ENCODE measurements at regions not wholly inside any gene's neighbourhood (a gene's known extent, or its start where the extent isn't known, plus 50 kb on each side); places are given as distances from the start of the nearest gene placed in this dataset.
"Not testable (repeated sequence)": the region's sequence is repeated elsewhere in the genome, so short reads cannot be mapped to it uniquely, and the experiment has no call there.

DNA sequence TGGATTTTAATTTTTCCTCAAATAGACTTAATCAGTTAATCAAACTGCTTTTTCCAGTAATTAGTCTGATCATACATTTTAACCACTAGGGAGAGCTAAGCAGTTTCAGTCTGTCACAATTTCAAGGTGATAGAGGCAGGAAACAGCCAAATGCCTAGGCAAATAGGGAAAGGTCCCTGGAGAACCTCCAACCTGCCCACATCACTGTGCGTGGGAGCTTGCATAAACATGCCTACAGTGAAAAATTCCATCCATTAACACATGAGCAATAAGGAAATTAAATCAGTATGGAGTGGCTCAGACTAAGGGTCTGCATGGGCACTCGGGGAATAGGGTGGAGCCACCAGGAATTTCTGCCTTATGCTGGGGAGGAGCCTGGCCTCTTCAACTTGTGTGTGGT is 74.6 kb downstream of the AASDHPPT start:
- DNase-seq (ENCODE audit: low spot score) = no peak

DNA sequence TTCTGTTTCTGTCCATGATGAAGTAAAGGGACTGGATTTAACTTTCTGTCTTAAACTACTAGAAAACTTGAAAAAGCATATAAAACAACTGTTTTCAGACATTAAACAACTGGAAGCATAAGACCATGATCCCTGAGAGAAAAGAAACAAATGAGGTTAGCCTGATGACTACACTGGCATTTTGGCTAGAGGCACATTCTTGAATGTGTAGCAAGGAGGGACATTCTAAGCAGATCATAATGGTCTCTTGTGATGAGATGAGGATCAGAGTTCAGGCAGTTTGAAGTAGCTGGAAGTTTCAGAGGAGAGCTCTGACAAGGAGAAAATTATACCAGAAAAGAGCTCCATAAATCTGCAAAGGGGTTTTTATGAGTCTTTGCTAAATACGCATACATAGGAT is 75.4 kb downstream of the AASDHPPT start:
- peak; percentile 42 for DNase-seq (ENCODE audit: low spot score)

DNA sequence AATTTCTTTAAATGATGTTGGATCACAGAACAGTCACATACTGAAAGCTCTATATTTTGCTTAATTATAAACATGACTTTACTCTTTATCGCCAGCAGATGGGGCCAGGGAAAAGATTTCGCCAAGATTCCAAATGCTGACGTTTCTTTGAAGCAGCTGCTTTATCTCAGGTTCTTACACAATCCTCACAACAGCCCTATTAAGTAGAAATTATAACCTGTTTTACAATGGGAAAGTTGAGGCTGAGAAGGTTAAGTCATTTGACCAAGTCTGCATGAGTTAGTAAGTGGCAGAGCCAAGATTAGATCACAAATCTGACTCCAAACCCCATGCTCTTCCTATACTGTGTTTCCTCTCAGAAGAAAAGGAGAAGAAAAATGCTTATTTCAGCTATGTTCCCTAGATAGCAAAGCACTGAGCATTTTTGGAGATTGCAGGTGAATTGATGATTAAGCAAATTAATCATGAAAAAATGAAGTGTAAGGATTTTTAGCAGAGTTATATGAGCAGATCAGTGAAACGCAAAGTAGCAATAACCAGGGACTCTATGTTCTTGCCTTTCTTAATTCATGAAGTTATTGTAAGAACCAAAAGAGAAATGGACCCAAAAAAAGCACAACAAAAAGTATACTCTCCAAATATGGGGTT is 79.0 kb downstream of the AASDHPPT start:
- DNase-seq (ENCODE audit: low spot score) = peak; percentile 65

- no peak for DNase-seq (ENCODE audit: low spot score)
Observed at GRCh38 chr11:106158406-106158805, 80.9 kb downstream of the AASDHPPT start.

DNA sequence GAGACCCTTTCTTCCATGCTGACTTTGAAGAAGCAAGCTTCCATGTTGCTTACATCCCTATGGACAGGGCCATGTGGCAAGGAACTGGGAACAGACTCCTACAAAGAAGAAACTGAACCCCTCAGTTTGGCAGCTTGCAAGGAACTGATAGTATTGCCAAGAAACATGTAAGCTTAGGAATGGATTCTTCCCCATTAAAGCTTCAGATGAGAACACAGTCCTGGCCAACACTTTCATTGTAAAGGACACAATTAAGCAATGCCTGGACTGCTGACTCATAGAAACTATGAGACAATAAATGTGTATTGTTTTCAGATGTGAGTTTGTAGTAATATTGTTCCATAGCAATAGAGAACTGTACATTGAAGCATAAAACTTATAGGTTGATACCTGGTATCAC is 82.4 kb downstream of the AASDHPPT start:
- peak; percentile 11 for DNase-seq (ENCODE audit: low spot score)

DNA sequence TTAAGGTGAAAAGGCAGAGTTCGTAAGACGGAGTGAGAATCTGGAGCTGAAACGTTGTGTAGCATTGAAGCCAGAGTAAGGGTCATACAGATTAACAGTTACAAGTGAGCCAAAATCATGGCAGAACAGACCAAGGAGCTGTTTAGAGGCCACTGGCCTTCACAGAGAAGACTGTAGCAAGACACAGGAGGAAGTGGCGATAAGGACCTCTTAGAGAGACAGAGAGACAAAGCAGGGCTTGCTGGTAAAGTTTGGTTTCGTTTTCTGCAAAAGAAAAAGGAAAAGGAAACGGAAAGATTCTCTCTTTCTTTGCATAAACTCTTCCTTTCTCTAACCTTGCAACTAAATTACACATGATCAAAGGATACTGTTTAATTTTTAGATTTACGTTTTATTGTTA is 83.0 kb downstream of the AASDHPPT start:
- DNase-seq (ENCODE audit: low spot score) = peak; percentile 7

DNA sequence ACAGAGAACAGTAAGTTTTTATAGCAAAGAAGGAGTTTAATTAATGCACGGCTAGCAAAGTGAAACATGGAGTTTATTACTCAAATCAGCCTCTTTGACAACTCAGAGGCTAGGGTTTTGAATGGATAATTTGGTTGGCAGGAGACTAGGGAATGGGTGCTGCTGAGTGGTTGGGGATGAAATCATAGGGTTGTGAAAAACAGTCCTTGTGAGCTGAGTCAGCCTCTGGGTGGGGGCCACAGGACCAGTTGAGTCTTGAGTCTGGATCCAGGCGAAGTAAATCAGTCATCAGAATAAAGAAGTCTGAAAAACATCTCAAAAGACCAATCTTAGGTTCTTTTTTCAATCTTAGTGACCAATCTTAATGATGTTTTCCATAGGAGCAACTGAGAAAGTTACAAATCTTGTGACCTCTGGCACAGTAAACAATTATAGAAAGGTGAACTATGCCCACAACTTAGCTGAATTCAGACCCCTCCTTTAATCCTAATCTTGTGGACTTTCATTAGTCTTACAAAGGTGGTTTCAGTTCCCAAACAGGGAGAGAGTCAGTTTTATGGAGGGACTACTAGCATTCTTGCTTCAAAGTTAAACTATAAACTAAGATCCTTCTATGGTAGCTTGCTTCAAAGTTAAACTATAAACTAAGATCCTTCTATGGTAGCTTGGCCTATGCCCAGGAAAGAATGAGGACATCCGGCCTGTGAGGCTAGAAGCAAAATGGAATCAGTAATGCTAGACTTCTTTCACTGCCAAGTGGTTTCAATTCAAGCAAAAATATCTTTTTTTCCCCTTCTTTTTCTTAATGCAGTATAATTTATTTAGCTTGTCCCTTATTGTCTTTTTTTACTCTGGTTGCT is 84.5 kb downstream of the AASDHPPT start:
- no peak for DNase-seq (ENCODE audit: low spot score)

GRCh38 chr11:106167085-106167484 is 89.6 kb downstream of the AASDHPPT start:
- DNase-seq (ENCODE audit: low spot score) = no peak

DNA sequence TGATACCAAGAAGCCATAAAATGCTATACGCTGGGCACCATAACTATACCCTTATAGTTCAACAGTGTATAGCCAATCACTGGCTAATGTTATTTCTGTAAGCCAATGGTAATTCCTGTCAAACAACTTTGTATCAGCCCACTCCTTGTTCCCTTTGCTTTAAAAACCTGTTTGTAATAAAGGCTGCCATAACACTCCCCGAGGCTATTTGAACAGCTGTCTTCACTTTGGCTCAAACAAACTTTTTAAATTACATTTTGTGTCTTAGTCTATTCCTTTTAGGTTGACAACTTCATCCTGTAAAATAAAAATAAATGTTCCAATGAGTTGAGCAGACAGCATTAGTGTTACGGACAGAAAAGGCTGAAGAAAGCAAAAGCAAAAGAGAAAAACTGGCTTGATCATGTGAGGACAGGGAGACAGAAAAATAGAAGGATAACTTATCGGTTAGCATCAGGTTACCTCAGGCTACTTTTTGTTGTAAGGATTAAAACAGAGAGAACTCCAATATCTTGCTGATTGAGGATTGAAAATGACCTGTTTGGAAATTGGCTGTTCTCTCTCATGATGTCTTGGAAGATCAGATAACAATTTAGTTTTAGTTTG is 95.0 kb downstream of the AASDHPPT start:
- DNase-seq (ENCODE audit: low spot score) = no peak

- DNase-seq (ENCODE audit: low spot score) = no peak
Observed at GRCh38 chr11:106173291-106173690, 95.8 kb downstream of the AASDHPPT start.

GRCh38 chr11:106174003-106174402 is 96.5 kb downstream of the AASDHPPT start:
- not testable (repeated sequence) for DNase-seq (ENCODE audit: low spot score)

GRCh38 chr11:106176817-106177216 is 99.4 kb downstream of the AASDHPPT start:
- DNase-seq (ENCODE audit: low spot score) = no peak

DNA sequence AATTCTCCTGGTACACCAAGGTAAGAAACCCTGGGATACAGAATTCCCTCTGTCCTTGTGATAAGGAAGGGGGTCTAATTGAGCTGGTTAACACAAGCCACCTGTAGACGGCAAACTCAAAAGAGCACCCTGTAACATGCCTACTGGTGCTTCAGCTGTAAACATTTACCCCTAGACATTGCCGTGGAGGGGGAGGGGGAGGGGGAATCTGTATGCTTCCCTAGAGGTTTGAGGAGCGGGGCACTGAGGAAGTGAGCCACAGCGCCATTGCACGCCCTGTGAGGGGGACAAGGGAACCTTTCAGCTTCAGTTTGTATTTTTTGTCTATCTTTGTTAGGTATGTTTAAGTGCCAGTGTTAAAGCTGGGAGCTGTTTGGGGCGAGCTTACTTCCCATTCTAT is 99.8 kb downstream of the AASDHPPT start:
- DNase-seq (ENCODE audit: low spot score) = no peak

- no peak for DNase-seq (ENCODE audit: low spot score)
Observed at GRCh38 chr11:106178361-106178760, 100.9 kb downstream of the AASDHPPT start.

DNA sequence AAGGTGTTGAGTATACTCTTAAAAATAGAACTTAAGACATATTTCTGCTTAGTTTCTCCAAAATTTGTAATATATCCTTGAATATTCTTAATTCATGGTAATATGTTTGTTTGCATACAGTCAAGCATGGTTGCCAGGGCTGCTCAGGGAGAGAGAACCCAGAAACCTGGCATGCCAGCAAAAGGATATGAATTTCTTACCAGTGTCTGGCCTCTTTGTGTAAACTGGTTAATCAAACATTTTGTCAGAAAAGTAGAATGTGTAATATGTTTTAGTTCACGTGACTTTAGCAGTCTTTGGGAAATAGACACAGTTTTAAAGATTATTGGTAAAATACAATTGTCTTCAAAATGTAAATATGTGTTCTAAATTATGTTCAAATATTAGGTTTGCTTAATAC is 101.6 kb downstream of the AASDHPPT start:
- DNase-seq (ENCODE audit: low spot score) = no peak

- DNase-seq (ENCODE audit: low spot score) = no peak
Observed at GRCh38 chr11:106186630-106187029, 109.2 kb downstream of the AASDHPPT start.

- no peak for DNase-seq (ENCODE audit: low spot score)
Observed at GRCh38 chr11:106187860-106188456, 110.5 kb downstream of the AASDHPPT start.

- DNase-seq (ENCODE audit: low spot score) = no peak
Observed at GRCh38 chr11:106193956-106194355, 116.5 kb downstream of the AASDHPPT start.

DNA sequence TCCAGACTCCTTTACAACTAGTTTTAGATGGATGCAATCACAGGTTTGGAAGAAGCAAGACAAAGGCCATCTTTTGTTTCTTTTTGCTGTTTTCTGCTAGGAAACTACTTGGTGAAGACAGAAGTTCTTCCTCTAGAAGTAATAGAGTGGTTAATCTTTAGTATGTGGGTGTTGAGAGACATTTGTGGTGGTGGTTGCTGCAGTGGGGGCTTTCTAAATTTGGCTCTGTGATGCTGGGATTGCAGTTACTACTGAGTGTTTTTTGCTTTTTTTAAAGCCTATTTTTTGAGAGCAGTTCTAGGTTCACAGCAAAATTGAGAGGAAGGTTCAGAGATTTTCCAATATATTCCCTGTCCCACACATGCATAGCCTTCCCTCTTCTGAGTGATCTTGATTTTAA is 120.0 kb downstream of the AASDHPPT start:
- DNase-seq (ENCODE audit: low spot score) = no peak

DNA sequence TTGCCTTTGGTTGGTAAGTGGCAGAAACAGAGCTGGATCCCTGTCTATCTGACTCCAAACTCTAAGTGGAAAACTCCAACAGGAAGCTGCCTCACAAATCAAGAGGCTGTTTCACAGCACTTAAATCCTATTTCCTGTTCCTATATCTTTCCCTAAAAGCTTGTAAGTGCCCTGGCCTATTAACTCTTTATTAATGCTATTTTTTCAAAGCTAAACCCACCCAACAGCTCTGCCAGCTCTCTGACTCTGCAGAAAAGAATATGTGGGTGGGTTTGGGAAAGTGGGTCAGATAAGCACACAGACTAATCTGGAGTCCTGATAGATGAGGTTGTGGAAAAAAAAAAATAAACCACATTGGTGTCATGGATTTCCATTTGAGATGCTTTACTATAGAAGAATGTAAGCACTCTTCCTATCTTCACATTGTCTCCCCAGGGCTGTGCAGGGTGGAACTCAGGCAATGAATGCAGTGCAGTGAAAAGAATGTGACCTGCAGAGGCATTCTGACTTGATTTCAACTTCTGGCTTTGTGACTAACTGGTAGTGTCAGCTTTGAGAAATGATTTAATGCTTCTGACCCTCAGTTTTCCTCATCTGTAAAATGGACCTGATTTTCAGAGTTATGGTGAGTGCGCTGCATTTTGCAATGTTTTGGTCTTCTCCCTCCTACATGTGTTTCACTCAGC is 125.6 kb downstream of the AASDHPPT start:
- DNase-seq (ENCODE audit: low spot score) = no peak

GRCh38 chr11:106208760-106209159 is 131.3 kb downstream of the AASDHPPT start:
- DNase-seq (ENCODE audit: low spot score) = no peak

- no peak for DNase-seq (ENCODE audit: low spot score)
Observed at GRCh38 chr11:106212081-106212480, 134.6 kb downstream of the AASDHPPT start.

Measured in AG20443 (cell line).